Tibial nerve (tissue), 4 donors: ENCODE measurements at regions not wholly inside any gene's neighbourhood (a gene's known extent, or its start where the extent isn't known, plus 50 kb on each side); places are given as distances from the start of the nearest gene placed in this dataset.

Source experiments
- DNase-seq, 2 donors: peaks; one replicate each; pipeline ENCODE4 v3.0.0-alpha.2; 2019; ENCODE audit warnings: low spot score in 2 of 2
- H3K27ac ChIP-seq, 4 donors: fragments of 200-600 bp; sonication (generic) in 3 of 4; one replicate each; pipeline ENCODE4 v1.5.1; 2017 to 2019; ENCODE audit warnings: mild to moderate bottlenecking in 1 of 4
- H3K27me3 ChIP-seq, 2 donors: fragments of 200-600 bp; sonication (generic) in 1 of 2; one replicate each; pipeline versions ENCODE4 v1.5.1 to v1.6.0; 2017 to 2019
- H3K36me3 ChIP-seq, 3 donors: fragments of 200-600 bp; sonication (generic); one replicate each; pipeline ENCODE4 v1.5.1; 2018 to 2019
- H3K4me1 ChIP-seq, 4 donors: fragments of 200-600 bp; sonication (generic) in 3 of 4; one replicate each; pipeline ENCODE4 v1.5.1; 2017 to 2019
- H3K4me3 ChIP-seq, 4 donors: fragments of 200-600 bp; sonication (generic) in 3 of 4; one replicate each; pipeline ENCODE4 v1.5.1; 2017 to 2019; ENCODE audit warnings: mild to moderate bottlenecking in 1 of 4, moderate library complexity in 1 of 4
- H3K9me3 ChIP-seq, 4 donors: fragments of 200-600 bp; sonication (generic) in 3 of 4; one replicate each; pipeline ENCODE4 v1.5.1; 2017 to 2019
- EP300 ChIP-seq, 2 donors: sonication (generic); formaldehyde crosslinking; IDR thresholded peaks; one replicate each; pipeline ENCODE4 v1.6.1; 2017; ENCODE audit warnings: antibody characterized with exemption in 2 of 2, mild to moderate bottlenecking in 1 of 2
- POLR2A ChIP-seq, 2 donors: fragments of 450-650 bp; IDR thresholded peaks; one replicate each; pipeline ENCODE4 v1.6.1; 2017; ENCODE audit warnings: antibody characterized with exemption in 2 of 2, mild to moderate bottlenecking in 2 of 2, moderate library complexity in 2 of 2
- WGBS, 2 donors: methylation state at CpG; one replicate each; pipeline ENCODE4 v1.1.5; 2018; 5-methylcytosine and 5-hydroxymethylcytosine counted together
- TF ChIP-seq, protein P1 (sequence below), 5 experiments: fragments of 200-600 bp in 3 of 5; fragments of 450-650 bp in 2 of 5; sonication (generic) in 3 of 5; IDR thresholded peaks; one replicate each; pipeline ENCODE4 v1.5.1; 2016 to 2019; ENCODE audit warnings: antibody characterized with exemption in 5 of 5, mild to moderate bottlenecking in 3 of 5, moderate library complexity in 2 of 5

- 6 to 94% methylated on average over 1 of the region's 1 CpG for WGBS, 2 donors
Observed at GRCh38 chr5:27336817-27337216, 298.4 kb upstream of the CDH9 start.

GRCh38 chr5:27328480-27328879 lies 290.1 kb upstream of the CDH9 start:
- Histone ChIP-seq H3K27ac (no peak overlapping the region), H3K4me3 (no peak overlapping the region), H3K36me3 (no peaks in the 10 kb centered on the region), H3K27me3 (no peaks in the 10 kb centered on the region), H3K9me3 (no peaks in the 10 kb centered on the region), H3K4me1 (no peaks in the 10 kb centered on the region)
- TF ChIP-seq, protein P1, sequence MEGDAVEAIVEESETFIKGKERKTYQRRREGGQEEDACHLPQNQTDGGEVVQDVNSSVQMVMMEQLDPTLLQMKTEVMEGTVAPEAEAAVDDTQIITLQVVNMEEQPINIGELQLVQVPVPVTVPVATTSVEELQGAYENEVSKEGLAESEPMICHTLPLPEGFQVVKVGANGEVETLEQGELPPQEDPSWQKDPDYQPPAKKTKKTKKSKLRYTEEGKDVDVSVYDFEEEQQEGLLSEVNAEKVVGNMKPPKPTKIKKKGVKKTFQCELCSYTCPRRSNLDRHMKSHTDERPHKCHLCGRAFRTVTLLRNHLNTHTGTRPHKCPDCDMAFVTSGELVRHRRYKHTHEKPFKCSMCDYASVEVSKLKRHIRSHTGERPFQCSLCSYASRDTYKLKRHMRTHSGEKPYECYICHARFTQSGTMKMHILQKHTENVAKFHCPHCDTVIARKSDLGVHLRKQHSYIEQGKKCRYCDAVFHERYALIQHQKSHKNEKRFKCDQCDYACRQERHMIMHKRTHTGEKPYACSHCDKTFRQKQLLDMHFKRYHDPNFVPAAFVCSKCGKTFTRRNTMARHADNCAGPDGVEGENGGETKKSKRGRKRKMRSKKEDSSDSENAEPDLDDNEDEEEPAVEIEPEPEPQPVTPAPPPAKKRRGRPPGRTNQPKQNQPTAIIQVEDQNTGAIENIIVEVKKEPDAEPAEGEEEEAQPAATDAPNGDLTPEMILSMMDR (IDR thresholded peaks at IDR 0.05) = no peak
- TF ChIP-seq POLR2A (IDR thresholded peaks at IDR 0.05) (no peak), EP300 (IDR thresholded peaks at IDR 0.05) (no peak)
- no peak for DNase-seq
- WGBS, 2 donors = 65 to 69% methylated on average over 4 of the region's 4 CpGs

More at GRCh38 chr5:27336817-27337216, 298.4 kb upstream of the CDH9 start:
- Histone ChIP-seq H3K4me3 (no peak overlapping the region), H3K36me3 (no peaks in the 10 kb centered on the region), H3K4me1 (no peaks in the 10 kb centered on the region), H3K27me3 (no peaks in the 10 kb centered on the region), H3K9me3 (no peaks in the 10 kb centered on the region), H3K27ac (no peak overlapping the region)
- DNase-seq = no peak
- TF ChIP-seq EP300 (IDR thresholded peaks at IDR 0.05) (no peak), POLR2A (IDR thresholded peaks at IDR 0.05) (no peak)
- TF ChIP-seq, protein P1 (IDR thresholded peaks at IDR 0.05) = no peak

DNA sequence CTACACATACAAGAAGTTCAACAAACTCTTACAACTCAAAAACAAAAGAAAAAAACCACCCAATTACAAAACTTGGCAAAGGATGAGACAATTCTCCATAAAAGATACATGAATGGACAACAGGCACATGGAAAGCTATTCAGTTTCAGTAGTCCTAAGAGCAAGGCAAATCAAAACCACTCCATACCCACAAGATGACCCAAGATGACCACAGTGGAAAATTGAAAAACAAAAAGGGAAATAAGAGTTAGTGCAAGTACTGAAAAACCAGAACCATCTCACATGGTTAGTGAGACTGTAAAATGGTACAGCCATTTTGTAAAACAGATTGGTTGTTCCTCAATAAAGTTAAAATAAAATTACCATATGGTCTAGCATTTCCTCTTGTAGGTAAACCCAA lies 287.1 kb upstream of the CDH9 start:
- TF ChIP-seq EP300 (IDR thresholded peaks at IDR 0.05) (no peak), POLR2A (IDR thresholded peaks at IDR 0.05) (no peak)
- TF ChIP-seq, protein P1 (IDR thresholded peaks at IDR 0.05) = no peak
- Histone ChIP-seq H3K27ac (no peak overlapping the region), H3K27me3 (no peaks in the 10 kb centered on the region), H3K4me3 (no peak overlapping the region), H3K9me3 (no peaks in the 10 kb centered on the region), H3K36me3 (no peaks in the 10 kb centered on the region), H3K4me1 (no peaks in the 10 kb centered on the region)
- DNase-seq = no peak

DNA sequence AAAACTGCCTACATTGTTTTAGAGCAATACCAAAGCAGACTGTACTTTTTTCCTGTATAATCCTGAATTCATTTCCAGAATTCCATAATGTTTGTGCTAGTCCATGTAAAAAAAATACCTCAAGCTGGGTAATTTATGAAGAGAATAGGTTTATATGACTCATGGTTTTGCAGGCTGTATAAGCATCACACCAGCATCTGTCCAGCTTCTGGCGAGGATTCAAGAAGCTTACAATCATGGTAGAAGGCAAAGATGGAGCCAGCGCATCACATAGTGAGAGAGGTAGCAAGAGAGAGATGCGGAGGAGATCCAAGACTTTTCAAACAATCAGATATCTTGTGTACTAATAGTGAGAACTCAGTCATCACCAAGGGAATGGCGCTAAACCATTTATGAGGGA lies 280.3 kb upstream of the CDH9 start:
- Histone ChIP-seq H3K36me3 (no peaks in the 10 kb centered on the region), H3K27ac (no peak overlapping the region), H3K4me3 (no peak overlapping the region), H3K9me3 (no peaks in the 10 kb centered on the region), H3K4me1 (peaks cover 0 to 6% (median 0%) of the 10 kb centered on the region in 4 donors), H3K27me3 (no peaks in the 10 kb centered on the region)
- TF ChIP-seq POLR2A (IDR thresholded peaks at IDR 0.05) (no peak), EP300 (IDR thresholded peaks at IDR 0.05) (no peak)
- TF ChIP-seq, protein P1 (IDR thresholded peaks at IDR 0.05) = no peak
- WGBS, 2 donors = 94 to 96% methylated on average over 4 of the region's 4 CpGs
- DNase-seq = no peak

DNA sequence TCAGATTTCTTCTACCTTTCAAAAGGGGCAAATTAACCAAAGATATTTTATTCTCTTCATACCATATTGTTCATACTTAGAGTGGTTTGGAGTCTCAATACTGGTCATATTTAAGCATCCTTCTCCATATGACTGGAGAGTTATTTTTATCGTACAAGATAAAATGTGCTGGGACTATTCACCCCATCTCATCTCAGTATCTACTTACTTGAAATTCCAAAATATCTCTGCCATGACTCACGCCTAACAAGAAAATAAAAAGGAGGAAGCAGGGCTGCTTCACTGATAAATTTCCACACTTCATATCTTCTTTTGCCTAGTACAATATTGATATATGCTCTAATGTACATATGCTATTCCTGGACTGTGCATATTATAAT lies 277.9 kb upstream of the CDH9 start:
- H3K4me1 ChIP-seq = peaks cover 0 to 6% (median 0%) of the 10 kb centered on the region in 4 donors
- no peak overlapping the region for H3K4me3 ChIP-seq
- no peak for TF ChIP-seq EP300 (IDR thresholded peaks at IDR 0.05)
- no peak for TF ChIP-seq POLR2A (IDR thresholded peaks at IDR 0.05)
- TF ChIP-seq, protein P1 (IDR thresholded peaks at IDR 0.05) = no peak
- 75 to 84% methylated on average over 2 of the region's 2 CpGs for whole genome bisulfite sequencing, 2 donors
- H3K27ac ChIP-seq = no peak overlapping the region
- no peaks in the 10 kb centered on the region for H3K27me3 ChIP-seq
- H3K36me3 ChIP-seq = no peaks in the 10 kb centered on the region
- DNase-seq = no peak
- no peaks in the 10 kb centered on the region for H3K9me3 ChIP-seq
